ENCODE measurements at regions not wholly inside any gene's neighbourhood (a gene's known extent, or its start where the extent isn't known, plus 50 kb on each side); places are given as distances from the start of the nearest gene placed in this dataset.
A peak's percentile ranks its signal among the peaks of the same experiment; 100 is the strongest.

- Mint-ChIP-seq H3K4me1 (no peaks in the 10 kb centered on the region), H3K27ac (no peak overlapping the region), H3K4me3 (no peak overlapping the region), H3K9me3 (peaks cover 0 to 15% (median 2%) of the 10 kb centered on the region in 7 donors), H3K27me3 (no peaks in the 10 kb centered on the region), H3K36me3 (no peaks in the 10 kb centered on the region)
- ATAC-seq (ENCODE audit: low read depth in 2 of 2) (no peak), DNase-seq (no peak)
- Histone ChIP-seq H3K27me3 (ENCODE audit: control insufficient read depth, insufficient read depth, low read length) (no peaks in the 10 kb centered on the region), H3K27ac (ENCODE audit: insufficient read depth, low read length, poor library complexity, severe bottlenecking) (no peak overlapping the region), H3K36me3 (ENCODE audit: control insufficient read depth, insufficient read depth, low read length) (no peaks in the 10 kb centered on the region), H3K9me3 (ENCODE audit: control insufficient read depth in 2 of 2, low read length in 2 of 2) (no peaks in the 10 kb centered on the region), H3K4me3 (ENCODE audit: low read depth, low read length) (no peak overlapping the region), H3K4me1 (ENCODE audit: control insufficient read depth, insufficient read depth, low read length, poor library complexity, severe bottlenecking) (no peaks in the 10 kb centered on the region)
Measured at GRCh38 chr1:218066332-218066731, 218.8 kb upstream of the RRP15 start.

GRCh38 chr1:218068241-218068640, 216.9 kb upstream of the RRP15 start:
- no peaks in the 10 kb centered on the region for H3K27me3 ChIP-seq (ENCODE audit: control insufficient read depth, insufficient read depth, low read length)
- no peak overlapping the region for H3K4me3 ChIP-seq (ENCODE audit: low read depth, low read length)
- H3K9me3 ChIP-seq (ENCODE audit: control insufficient read depth in 2 of 2, low read length in 2 of 2) = no peaks in the 10 kb centered on the region
- Mint-ChIP-seq H3K4me3 (no peak overlapping the region), H3K4me1 (no peaks in the 10 kb centered on the region), H3K36me3 (no peaks in the 10 kb centered on the region), H3K27me3 (no peaks in the 10 kb centered on the region), H3K27ac (no peak overlapping the region), H3K9me3 (peaks cover 0 to 15% (median 2%) of the 10 kb centered on the region in 7 donors)
- H3K27ac ChIP-seq (ENCODE audit: insufficient read depth, low read length, poor library complexity, severe bottlenecking) = no peak overlapping the region
- no peaks in the 10 kb centered on the region for H3K4me1 ChIP-seq (ENCODE audit: control insufficient read depth, insufficient read depth, low read length, poor library complexity, severe bottlenecking)
- ATAC-seq (ENCODE audit: low read depth in 2 of 2) = no peak
- H3K36me3 ChIP-seq (ENCODE audit: control insufficient read depth, insufficient read depth, low read length) = no peaks in the 10 kb centered on the region
- no peak for DNase-seq

- Histone ChIP-seq H3K27me3 (ENCODE audit: control insufficient read depth, insufficient read depth, low read length) (no peaks in the 10 kb centered on the region), H3K4me3 (ENCODE audit: low read depth, low read length) (no peak overlapping the region), H3K36me3 (ENCODE audit: control insufficient read depth, insufficient read depth, low read length) (no peaks in the 10 kb centered on the region), H3K27ac (ENCODE audit: insufficient read depth, low read length, poor library complexity, severe bottlenecking) (no peak overlapping the region), H3K4me1 (ENCODE audit: control insufficient read depth, insufficient read depth, low read length, poor library complexity, severe bottlenecking) (no peaks in the 10 kb centered on the region), H3K9me3 (ENCODE audit: control insufficient read depth in 2 of 2, low read length in 2 of 2) (no peaks in the 10 kb centered on the region)
- Mint-ChIP-seq H3K27ac (no peak overlapping the region), H3K27me3 (no peaks in the 10 kb centered on the region), H3K36me3 (no peaks in the 10 kb centered on the region), H3K9me3 (peaks cover 0 to 15% (median 2%) of the 10 kb centered on the region in 7 donors), H3K4me1 (no peaks in the 10 kb centered on the region), H3K4me3 (peak overlapping the region in 1 of 4 donors; percentile 21)
- DNase-seq = no peak
- ATAC-seq (ENCODE audit: low read depth in 2 of 2) = no peak
Measured at GRCh38 chr1:218069180-218069579, 215.9 kb upstream of the RRP15 start.

GRCh38 chr1:218073062-218073461, 212.0 kb upstream of the RRP15 start:
- DNase-seq (no peak), ATAC-seq (ENCODE audit: low read depth in 2 of 2) (no peak)
- H3K9me3 Mint-ChIP-seq = peaks cover 0 to 16% (median 4%) of the 10 kb centered on the region in 7 donors
- Histone ChIP-seq H3K4me3 (ENCODE audit: low read depth, low read length) (no peak overlapping the region), H3K9me3 (ENCODE audit: control insufficient read depth in 2 of 2, low read length in 2 of 2) (no peaks in the 10 kb centered on the region), H3K4me1 (ENCODE audit: control insufficient read depth, insufficient read depth, low read length, poor library complexity, severe bottlenecking) (no peaks in the 10 kb centered on the region), H3K27me3 (ENCODE audit: control insufficient read depth, insufficient read depth, low read length) (no peaks in the 10 kb centered on the region), H3K36me3 (ENCODE audit: control insufficient read depth, insufficient read depth, low read length) (no peaks in the 10 kb centered on the region), H3K27ac (ENCODE audit: insufficient read depth, low read length, poor library complexity, severe bottlenecking) (no peak overlapping the region)
- H3K36me3 Mint-ChIP-seq = no peaks in the 10 kb centered on the region
- H3K4me1 Mint-ChIP-seq = no peaks in the 10 kb centered on the region
- no peaks in the 10 kb centered on the region for H3K27me3 Mint-ChIP-seq
- H3K4me3 Mint-ChIP-seq = no peak overlapping the region
- no peak overlapping the region for H3K27ac Mint-ChIP-seq

GRCh38 chr1:218078916-218079315, 206.2 kb upstream of the RRP15 start:
- H3K36me3 Mint-ChIP-seq = no peaks in the 10 kb centered on the region
- DNase-seq (no peak), ATAC-seq (ENCODE audit: low read depth in 2 of 2) (no peak)
- H3K27ac Mint-ChIP-seq = no peak overlapping the region
- H3K4me1 Mint-ChIP-seq = no peaks in the 10 kb centered on the region
- no peaks in the 10 kb centered on the region for H3K27me3 Mint-ChIP-seq
- Histone ChIP-seq H3K27me3 (ENCODE audit: control insufficient read depth, insufficient read depth, low read length) (no peaks in the 10 kb centered on the region), H3K9me3 (ENCODE audit: control insufficient read depth in 2 of 2, low read length in 2 of 2) (no peaks in the 10 kb centered on the region), H3K4me3 (ENCODE audit: low read depth, low read length) (no peak overlapping the region), H3K36me3 (ENCODE audit: control insufficient read depth, insufficient read depth, low read length) (no peaks in the 10 kb centered on the region), H3K4me1 (ENCODE audit: control insufficient read depth, insufficient read depth, low read length, poor library complexity, severe bottlenecking) (no peaks in the 10 kb centered on the region), H3K27ac (ENCODE audit: insufficient read depth, low read length, poor library complexity, severe bottlenecking) (no peak overlapping the region)
- no peak overlapping the region for H3K4me3 Mint-ChIP-seq
- peaks cover 0 to 21% (median 3%) of the 10 kb centered on the region in 7 donors for H3K9me3 Mint-ChIP-seq

GRCh38 chr1:218079347-218079746, 205.7 kb upstream of the RRP15 start:
- peaks cover 0 to 21% (median 6%) of the 10 kb centered on the region in 7 donors for H3K9me3 Mint-ChIP-seq
- Histone ChIP-seq H3K27ac (ENCODE audit: insufficient read depth, low read length, poor library complexity, severe bottlenecking) (no peak overlapping the region), H3K36me3 (ENCODE audit: control insufficient read depth, insufficient read depth, low read length) (no peaks in the 10 kb centered on the region), H3K9me3 (ENCODE audit: control insufficient read depth in 2 of 2, low read length in 2 of 2) (no peaks in the 10 kb centered on the region), H3K4me3 (ENCODE audit: low read depth, low read length) (no peak overlapping the region), H3K4me1 (ENCODE audit: control insufficient read depth, insufficient read depth, low read length, poor library complexity, severe bottlenecking) (no peaks in the 10 kb centered on the region), H3K27me3 (ENCODE audit: control insufficient read depth, insufficient read depth, low read length) (no peaks in the 10 kb centered on the region)
- no peaks in the 10 kb centered on the region for H3K4me1 Mint-ChIP-seq
- no peak for DNase-seq
- H3K27ac Mint-ChIP-seq = no peak overlapping the region
- ATAC-seq (ENCODE audit: low read depth in 2 of 2) = no peak
- H3K36me3 Mint-ChIP-seq = no peaks in the 10 kb centered on the region
- no peaks in the 10 kb centered on the region for H3K27me3 Mint-ChIP-seq
- no peak overlapping the region for H3K4me3 Mint-ChIP-seq

- Histone ChIP-seq H3K4me1 (ENCODE audit: control insufficient read depth, insufficient read depth, low read length, poor library complexity, severe bottlenecking) (no peaks in the 10 kb centered on the region), H3K4me3 (ENCODE audit: low read depth, low read length) (no peak overlapping the region), H3K9me3 (ENCODE audit: control insufficient read depth in 2 of 2, low read length in 2 of 2) (no peaks in the 10 kb centered on the region), H3K36me3 (ENCODE audit: control insufficient read depth, insufficient read depth, low read length) (no peaks in the 10 kb centered on the region), H3K27me3 (ENCODE audit: control insufficient read depth, insufficient read depth, low read length) (no peaks in the 10 kb centered on the region), H3K27ac (ENCODE audit: insufficient read depth, low read length, poor library complexity, severe bottlenecking) (no peak overlapping the region)
- H3K4me1 Mint-ChIP-seq = no peaks in the 10 kb centered on the region
- no peak for ATAC-seq (ENCODE audit: low read depth in 2 of 2)
- peaks cover 0 to 21% (median 5%) of the 10 kb centered on the region in 7 donors for H3K9me3 Mint-ChIP-seq
- H3K27ac Mint-ChIP-seq = no peak overlapping the region
- H3K36me3 Mint-ChIP-seq = no peaks in the 10 kb centered on the region
- H3K27me3 Mint-ChIP-seq = no peaks in the 10 kb centered on the region
- DNase-seq = no peak
- no peak overlapping the region for H3K4me3 Mint-ChIP-seq
Measured at GRCh38 chr1:218079820-218080219, 205.3 kb upstream of the RRP15 start.

- DNase-seq (no peak), ATAC-seq (ENCODE audit: low read depth in 2 of 2) (no peak)
- H3K4me1 ChIP-seq (ENCODE audit: control insufficient read depth, insufficient read depth, low read length, poor library complexity, severe bottlenecking) = no peaks in the 10 kb centered on the region
- Mint-ChIP-seq H3K27me3 (no peaks in the 10 kb centered on the region), H3K4me1 (no peaks in the 10 kb centered on the region), H3K36me3 (no peaks in the 10 kb centered on the region), H3K9me3 (peaks cover 0 to 18% (median 5%) of the 10 kb centered on the region in 7 donors), H3K4me3 (no peak overlapping the region), H3K27ac (no peak overlapping the region)
- H3K9me3 ChIP-seq (ENCODE audit: control insufficient read depth in 2 of 2, low read length in 2 of 2) = no peaks in the 10 kb centered on the region
- H3K27me3 ChIP-seq (ENCODE audit: control insufficient read depth, insufficient read depth, low read length) = no peaks in the 10 kb centered on the region
- H3K4me3 ChIP-seq (ENCODE audit: low read depth, low read length) = no peak overlapping the region
- H3K27ac ChIP-seq (ENCODE audit: insufficient read depth, low read length, poor library complexity, severe bottlenecking) = no peak overlapping the region
- no peaks in the 10 kb centered on the region for H3K36me3 ChIP-seq (ENCODE audit: control insufficient read depth, insufficient read depth, low read length)
Measured at GRCh38 chr1:218080863-218081262, 204.2 kb upstream of the RRP15 start.
